GM18870 (cell line): ENCODE measurements at regions not wholly inside any gene's neighbourhood (a gene's known extent, or its start where the extent isn't known, plus 50 kb on each side); places are given as distances from the start of the nearest gene placed in this dataset.
A peak's percentile ranks its signal among the peaks of the same experiment; 100 is the strongest.
"Not testable (repeated sequence)": the region's sequence is repeated elsewhere in the genome, so short reads cannot be mapped to it uniquely, and the experiment has no call there.

Source experiments
- ATAC-seq: cut with Tn5 transposase; IDR thresholded peaks from one replicate; pipeline ENCODE4 v1.9.1; 2021; ENCODE audit warnings: moderate library complexity; ENCODE audit not compliant: unreplicated experiment

DNA sequence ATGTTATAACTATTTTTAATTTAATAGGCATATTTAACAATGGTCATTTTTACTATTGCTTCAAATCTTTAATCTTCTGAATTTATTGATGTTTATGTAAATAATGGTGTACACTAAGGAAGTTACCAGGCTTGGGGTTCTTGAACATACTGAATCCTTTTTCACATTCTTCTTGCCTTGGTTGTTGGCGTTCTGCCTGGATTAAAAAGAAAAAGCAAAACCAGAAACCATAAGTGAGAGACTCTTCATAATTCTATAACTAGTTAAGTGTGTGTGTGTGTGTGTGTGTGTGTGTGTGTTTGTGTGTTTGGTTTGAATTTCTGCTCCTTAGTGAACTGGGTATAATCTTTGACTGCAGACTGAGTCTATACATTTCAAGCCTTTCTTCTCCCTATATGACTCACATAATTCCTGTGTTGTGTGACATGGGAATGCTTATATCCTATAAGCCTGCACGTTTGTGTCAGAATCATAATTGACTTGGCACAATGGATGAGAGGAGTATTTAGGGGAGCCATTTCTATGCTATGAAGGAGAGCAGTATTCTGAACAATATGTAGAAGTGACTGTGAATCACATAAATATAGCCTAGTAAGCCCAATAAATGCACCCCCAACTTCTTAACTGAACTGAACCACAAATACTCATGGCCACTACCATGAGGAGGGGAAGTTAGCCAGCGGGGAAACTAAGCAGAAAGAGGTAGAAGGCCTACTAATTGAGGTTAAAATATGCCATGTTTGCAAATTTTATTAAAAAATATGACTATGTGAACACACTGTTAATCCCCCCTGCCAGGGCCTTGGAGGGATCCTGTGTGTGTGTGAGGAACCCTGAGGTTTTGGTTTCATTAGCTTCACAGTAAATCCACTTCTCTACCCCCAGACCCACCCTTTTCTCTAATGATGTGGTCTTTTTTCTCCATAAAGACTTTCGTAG, 425.5 kb downstream of the BCKDHB start:
- no peak for ATAC-seq

DNA sequence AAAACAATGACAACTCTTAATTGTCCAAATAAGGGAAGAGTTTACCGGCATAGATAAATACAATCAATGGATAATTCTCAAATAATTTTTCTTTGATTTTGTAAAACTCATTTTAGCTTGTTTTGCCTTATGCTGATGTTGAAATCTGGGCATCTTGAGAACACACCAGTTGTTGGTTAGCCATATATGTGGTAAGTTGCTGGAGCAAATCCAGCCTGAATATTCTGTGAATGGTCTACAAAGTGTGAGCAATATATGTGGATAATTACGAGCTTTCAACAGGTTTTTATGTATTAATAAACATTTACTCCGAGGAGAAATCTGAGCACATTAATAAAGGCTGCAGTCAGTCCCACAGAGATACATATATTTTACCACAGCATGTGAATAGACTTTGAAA, 423.6 kb downstream of the BCKDHB start:
- no peak for ATAC-seq

DNA sequence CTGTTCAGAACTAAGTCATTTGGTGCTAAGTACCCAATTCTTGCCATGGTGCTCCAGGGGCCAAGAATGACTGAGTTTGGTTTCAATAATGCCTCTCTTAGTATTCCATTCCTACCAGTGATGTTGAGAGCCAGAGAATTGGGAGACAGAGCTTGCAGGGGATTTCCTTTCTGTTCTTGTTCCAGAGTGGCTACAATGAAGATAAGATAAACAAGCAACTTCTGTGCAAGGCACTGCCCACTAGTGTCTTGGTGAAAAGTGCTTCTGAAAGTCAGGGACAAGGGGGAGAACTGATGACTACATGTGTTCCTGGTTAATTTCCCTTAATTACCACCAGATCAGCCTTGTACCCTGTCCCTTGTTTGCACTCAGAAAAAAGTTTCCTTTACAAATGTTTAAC, 421.6 kb downstream of the BCKDHB start:
- ATAC-seq: no peak

DNA sequence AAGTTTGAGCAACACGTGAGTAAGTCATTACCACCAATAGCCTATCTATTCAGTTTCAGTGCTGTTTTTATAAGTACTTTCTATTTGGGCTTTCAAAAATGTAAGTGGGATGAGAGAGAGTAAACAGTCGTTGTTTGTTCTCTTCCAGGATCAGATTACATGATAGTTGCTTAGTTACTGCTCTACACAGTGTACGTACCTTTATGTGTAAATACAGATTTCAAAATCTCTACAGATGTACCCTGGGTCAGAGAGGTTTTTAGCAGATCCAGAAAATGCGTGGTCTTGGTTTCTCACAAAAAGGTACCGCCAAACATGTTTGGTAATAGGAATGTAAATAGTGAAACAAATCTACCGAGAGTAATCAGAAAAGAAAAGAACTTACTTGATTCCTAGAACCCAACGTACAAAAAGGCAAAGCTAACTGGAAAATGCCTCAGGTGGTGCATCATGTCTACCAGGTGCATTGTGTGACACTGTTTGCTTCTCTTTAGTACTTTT, 421.1 kb downstream of the BCKDHB start:
- no peak for ATAC-seq

DNA sequence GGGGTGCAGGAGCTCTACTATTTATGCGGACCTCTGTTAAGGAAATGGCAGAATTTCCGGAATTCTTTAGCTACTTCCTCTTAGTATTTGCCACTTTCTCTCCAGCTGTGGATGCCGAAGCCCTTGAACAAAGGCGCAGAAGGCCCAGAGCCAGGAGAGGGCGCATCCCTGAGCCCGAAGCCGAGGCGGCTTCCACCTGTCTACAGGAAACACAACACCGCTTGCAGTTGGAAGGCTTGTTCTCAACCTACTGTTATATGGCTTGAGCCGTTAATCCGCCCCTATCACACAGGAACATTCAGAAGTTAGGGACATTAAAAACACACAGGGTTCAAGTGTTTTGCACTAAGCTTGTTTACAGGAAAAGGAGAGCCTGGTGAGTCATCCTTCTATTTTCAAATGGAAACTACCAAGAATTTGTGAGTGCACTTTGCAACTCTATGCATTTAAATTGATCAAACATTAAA, 417.1 kb downstream of the BCKDHB start:
- no peak for ATAC-seq

DNA sequence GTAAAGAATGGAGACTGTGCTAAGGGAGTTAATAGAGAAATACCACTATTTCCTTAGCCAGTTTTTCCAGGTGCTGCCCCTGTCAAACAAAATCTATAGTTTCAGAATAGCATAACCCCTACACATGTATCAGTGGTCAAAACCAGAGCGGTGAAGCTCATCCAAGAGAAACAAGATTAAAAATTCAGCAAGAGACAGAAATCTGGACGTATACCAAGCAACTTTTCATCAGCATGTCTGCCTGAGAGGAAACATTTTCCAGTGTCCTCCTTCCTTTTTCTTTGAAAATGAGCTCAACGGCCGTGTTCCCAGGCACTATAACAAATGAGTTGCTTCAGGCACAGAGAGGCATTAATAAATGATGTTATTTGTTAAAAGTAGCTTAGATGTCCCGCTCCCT, 416.5 kb downstream of the BCKDHB start:
- ATAC-seq: no peak

DNA sequence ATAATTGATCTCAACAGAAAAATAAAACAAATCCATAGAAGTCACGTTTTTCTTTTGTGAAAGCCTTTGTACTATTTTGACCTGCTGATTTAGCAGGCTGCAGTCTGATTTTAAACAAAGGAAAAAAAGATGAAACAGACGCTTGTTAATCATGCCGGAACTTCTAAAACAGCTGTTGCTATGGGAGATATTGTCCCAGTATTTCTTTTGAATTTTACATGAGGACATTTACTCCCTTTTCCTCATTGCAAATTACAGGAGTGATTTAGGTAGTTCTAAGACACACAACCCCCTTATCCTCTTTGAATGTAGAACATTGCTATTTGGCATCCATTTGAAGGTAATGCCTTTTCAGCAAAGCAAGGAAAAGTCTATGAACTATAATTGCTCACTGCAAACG, 416.1 kb downstream of the BCKDHB start:
- no peak for ATAC-seq

DNA sequence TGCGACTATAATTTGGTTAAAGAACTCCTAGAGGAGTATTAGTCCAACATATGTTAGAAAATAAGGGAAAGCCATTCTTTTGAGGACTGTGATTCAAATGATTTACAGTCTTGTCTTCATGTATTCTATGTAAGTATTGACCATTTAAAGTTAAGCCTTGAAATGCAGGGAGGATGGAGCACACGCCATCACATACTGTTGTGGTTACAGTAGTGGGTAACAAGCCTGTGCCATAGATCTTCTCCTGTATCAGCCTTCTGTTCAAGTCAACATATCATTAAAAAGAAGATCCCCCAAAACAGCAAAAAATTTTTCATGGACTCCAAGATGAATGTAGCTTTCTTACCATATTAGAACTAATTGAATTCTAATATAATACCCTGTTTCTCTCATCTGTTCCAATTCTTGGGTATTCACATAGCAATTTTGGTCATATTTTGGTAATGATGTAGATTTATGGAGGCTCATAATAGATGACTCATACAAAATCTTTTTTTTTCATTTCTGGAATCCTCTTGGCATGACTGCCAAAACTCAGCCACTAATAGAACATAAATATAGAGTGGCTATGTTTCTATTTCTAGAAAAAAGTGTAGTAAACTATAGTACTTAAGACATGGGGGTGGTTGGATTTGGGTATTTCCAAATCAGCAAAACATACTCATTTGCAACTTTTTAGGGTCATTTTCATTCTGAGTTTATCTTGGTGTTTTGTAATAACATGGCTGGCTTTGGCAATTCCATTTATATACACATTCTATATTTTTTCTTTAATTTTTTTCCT, 413.5 kb downstream of the BCKDHB start:
- no peak for ATAC-seq

DNA sequence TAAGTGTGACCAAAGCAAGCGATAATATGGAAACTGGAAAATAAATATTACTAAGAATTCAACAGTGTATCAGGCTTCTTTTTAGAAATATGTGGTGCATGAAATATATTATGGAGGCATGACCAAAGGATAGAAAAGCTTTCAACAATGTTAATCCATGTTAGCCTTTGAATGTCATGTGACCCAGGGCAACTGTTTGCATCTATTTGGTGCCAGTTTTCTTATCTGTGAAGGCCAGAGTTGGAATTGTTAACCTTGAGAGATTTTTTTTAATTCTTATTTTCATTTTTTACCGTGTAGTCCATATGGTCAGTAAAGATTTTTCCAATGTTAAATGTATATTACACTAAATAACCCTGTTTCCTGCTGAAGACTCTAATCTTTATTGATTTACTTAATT, 411.1 kb downstream of the BCKDHB start:
- no peak for ATAC-seq

DNA sequence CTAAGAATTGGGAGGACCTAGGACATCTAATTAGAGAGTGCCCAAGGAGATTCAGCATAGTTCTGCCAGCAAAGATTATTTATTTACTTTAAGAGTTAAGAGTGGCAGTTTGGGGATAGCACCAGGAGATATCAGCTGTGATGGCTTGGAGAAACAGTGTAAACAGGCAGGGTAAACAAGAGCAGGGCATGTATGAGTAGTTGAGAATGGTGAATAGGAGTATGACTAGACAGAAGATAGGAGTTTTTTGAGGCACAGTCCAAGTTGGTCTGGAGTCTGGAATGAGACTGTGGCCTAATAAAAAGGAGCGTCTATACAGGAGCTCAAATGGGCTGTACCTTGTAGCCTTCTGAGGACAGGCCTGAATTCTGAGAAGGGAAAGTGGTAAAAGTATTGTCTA, 404.1 kb downstream of the BCKDHB start:
- not testable (repeated sequence) for ATAC-seq

DNA sequence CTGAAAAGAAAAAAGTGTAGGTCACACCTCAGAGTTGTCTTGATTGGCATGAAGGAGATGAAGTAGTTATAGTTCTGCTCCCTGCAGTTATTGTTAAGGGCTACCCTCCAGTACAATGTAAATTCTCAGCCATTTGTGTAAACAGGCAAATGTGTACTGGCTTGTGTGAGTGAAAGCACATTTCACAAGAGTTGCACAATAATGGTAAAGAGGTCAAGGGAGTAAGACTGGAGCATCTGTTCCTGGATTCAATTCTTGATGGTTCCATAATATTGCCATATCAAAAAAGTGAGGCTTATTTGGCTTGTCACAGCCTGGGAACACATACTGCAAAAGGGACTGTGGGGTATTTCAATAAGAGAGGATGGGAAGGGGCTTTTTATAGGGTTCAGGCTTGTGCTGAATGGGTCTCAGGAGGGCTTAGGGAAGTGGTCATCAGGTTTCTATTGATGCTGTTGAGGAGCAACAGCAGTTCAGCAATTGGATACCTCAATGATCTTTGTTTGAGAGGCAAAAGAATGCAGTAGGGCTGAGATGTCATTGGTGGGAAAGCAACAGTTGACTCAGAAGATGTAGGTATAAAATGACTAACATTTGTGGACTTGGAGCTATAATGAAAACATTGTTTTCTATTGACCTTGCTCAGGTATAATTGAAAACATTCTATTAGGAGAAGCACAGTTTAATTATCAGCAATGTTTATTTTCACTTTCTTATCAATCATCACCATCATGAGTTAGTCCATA, 402.6 kb downstream of the BCKDHB start:
- ATAC-seq: no peak

DNA sequence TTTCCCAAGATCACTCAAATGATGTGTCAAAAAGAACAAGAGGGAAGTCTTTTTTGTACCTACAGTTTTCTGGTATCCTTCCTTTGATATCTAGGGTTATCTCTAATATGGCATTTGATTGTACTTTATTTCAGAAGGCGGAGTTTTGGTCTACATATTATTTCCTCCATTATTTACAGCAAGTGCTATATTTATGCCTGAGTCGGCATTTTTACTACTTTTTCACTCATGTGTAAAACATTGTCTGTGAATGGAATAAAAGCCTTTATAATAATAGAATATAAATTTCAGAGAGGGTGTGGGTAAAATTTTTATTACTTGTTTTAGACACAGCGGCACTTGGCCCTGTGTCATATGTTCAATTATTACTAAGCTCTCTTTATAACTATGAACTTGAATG, 398.4 kb downstream of the BCKDHB start:
- no peak for ATAC-seq

DNA sequence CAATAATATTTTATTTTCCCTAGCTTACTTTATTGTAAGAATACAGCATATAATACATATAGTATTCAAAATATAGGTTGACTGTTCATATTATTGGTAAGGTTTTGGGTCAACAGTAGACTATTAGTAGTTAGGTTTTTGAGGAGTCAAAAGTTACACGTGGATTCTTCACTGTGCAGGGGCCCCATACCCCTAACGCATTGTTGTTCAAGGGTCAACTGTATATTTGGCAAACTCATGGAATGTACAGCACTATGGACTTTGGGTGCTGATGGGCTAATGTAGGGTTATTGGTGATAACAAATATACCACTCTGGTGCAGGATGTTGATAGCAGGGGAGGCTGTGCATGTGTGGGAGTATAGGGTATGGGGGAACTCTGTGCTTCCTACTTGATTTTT, 397.2 kb downstream of the BCKDHB start:
- ATAC-seq: no peak

DNA sequence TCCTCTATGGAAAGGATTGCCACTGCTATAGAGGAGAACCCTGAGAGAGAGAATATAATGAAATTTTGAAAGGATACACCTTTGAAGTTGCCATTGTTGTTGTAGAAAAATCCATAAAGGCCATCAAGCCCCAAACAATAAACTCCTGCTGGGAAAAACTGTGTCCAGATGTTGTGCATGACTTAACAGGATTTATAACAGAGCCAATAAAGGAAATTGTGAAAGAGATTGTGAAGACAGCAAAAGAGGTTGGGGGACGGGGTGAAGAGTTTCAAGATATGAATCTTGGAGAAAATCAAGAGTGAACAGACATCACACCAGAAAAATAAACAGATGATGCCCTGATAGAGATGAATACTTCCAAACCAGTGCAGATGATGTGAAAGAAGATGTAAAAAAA, 396.4 kb downstream of the BCKDHB start:
- ATAC-seq: no peak

DNA sequence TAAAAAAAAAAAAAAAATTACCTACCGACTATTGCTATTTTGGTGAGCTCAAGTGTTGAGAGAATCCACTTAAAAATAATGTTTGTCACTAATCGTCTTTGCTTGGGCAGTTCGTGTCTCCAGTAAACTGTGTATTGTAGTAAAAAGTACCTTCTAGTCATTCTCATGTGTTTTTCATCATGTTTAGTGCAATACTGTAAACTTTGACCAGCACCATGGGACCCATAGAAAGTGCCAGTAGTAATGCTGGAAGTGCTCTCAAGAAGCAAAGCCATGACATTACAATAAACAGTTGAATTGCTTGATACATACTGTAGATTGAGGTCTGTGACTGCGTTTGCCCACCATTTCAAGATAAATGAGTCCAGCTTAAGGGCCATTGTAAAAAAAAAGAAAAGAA, 395.2 kb downstream of the BCKDHB start:
- ATAC-seq: no peak

DNA sequence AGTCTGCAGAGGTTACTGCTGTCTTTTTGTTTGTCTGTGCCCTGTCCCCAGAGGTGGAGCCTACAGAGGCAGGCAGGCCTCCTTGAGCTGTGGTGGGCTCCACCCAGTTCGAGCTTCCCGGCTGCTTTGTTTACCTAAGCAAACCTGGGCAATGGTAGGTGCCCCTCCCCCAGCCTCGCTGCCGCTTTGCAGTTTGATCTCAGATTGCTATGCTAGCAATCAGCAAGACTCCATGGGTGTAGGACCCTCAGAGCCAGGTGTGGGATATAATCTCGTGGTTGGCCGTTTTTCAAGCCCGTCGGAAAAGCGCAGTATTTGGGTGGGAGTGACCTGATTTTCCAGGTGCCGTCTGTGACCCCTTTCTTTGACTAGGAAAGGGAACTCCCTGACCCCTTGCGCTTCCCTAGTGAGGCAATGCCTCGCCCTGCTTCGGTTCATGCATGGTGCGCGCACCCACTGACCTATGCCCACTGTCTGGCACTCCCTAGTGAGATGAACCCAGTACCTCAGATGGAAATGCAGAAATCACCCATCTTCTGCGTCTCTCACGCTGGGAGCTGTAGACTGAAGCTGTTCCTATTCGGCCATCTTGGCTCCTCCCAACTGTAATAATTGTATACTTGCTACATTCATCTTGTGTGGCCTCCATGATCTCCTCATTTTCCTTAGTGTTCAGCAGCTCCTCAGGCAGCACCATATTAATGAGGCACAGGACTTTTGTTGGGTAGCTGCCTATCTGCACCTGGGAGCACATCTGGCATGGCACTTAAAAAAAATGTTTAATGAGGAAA, 391.4 kb downstream of the BCKDHB start:
- not testable (repeated sequence) for ATAC-seq

DNA sequence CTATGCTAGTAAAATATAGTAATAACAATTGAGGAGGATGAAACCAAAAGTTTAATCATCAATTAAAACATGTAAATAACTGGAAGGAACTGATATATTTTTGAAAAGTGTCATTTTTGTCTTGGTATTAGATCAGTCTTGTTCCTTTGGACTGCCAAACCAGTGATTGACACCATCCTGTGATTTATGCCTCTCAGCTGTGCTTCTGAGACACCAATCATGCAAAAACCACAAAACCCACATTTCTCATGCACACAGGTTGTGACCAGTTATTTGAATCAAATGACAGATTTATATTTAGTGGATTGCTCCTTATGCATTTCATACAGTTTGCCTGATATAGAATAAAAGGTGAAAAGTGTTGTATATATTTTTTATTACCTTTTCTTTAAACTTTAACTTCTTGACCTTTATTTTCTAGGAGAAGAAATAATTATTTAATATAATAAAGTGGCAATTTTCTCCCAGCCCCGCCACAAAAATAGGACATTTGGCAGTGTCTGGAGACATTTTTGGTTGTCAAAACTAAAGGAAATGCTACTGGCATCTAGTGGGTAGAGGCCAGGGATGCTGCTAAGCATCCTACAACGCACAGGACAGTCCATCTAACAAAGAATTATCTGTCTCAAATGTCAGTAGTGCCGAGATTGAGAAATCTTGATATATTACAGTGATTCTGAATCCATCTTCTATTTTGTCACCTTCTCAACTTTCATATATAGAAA, 383.6 kb downstream of the BCKDHB start:
- ATAC-seq: no peak

DNA sequence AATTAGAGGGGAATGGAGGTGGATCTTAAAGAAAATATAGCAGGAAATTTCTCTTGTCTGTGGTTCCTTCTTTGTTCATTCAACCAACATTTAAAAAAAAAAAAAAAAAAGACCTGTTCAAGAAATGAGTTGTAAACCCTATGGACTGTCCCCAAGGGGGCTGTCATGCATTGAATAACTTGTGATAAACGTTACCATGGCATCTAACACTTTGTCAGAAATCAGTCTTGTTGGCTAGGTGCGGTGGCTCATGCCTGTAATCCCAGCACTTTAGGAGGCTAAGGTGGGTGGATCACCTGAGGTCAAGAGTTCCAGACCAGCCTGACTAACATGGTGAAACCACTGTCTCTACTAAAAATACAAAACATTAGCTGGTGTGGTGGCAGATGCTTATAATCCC, 381.7 kb downstream of the BCKDHB start:
- ATAC-seq: peak; percentile 73

DNA sequence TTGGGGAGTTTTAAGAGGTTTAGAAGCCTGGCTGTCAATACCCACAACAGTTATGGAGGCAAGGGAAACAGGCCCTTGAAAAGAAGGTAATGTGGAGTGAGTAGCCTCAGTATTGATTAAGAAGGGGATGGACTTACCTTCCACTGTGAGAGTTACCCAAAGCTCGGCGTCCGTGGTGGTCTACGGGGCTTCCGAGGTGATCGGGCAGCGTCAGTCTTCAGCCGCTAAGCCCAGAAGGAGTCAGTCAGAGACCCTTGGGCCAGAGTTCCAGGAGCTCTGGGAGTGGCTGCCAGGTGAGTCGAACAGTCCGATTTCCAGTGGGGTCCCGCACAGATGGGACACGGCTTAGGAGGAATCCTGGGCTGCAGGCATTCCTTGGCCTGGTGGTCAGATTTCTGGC, 379.0 kb downstream of the BCKDHB start:
- ATAC-seq: not testable (repeated sequence)

DNA sequence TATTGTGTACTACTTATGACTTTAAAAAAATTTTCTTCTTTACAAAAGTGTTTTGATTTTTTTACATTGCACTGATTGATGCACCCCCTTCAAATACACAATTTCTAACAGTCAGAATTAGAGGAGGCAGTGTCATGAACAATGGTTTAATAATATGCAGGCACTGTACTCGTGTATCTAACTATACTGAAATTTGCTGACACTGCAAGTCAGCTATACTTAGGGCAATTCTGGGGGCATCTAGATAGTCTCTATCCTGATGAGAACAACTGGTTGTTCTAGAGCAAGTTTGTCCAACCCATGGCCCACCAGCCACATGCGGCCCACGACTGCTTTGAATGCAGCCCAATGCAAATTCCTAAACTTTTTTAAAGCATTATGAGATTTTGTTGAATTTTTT, 375.6 kb downstream of the BCKDHB start:
- ATAC-seq: no peak
